IMR-90 (cell line): ENCODE measurements at regions not wholly inside any gene's neighbourhood (a gene's known extent, or its start where the extent isn't known, plus 50 kb on each side); places are given as distances from the start of the nearest gene placed in this dataset.

ENCODE experiments used
- ATAC-seq: fragments of 200-7000 bp; cut with Tn5 transposase; 2 replicates; pipeline ENCODE4 v1.9.1; 2020; ENCODE audit warnings: low read depth, mild to moderate bottlenecking, moderate library complexity
- BruUV-seq: library from RNA; stranded (reverse); fragments of 400-500 nt; replicated peaks from 2 replicates; lab custom pipeline; 2021; lab: Mats Ljungman, UMichigan
- CTCF ChIA-PET: fragments of 300-600 bp; formaldehyde crosslinking; extraction: SDS; loops from one replicate; lab custom pipeline; 2021; ENCODE audit warnings: antibody characterized with exemption; lab: Yijun Ruan, JAX
- POLR2A ChIA-PET: fragments of 300-600 bp; sonication (Branson Sonifier 250); formaldehyde crosslinking; loops from one replicate; lab custom pipeline; 2022; ENCODE audit warnings: antibody characterized with exemption; ENCODE audit not compliant: unreplicated experiment; lab: Charles Lee
- DNase-seq: peaks from one replicate; pipeline ENCODE4 v3.0.0; 2013
- H2AFZ ChIP-seq: replicated peaks from 2 replicates; pipeline ENCODE3; 2013; ENCODE audit warnings: low read length, mild to moderate bottlenecking; ENCODE audit not compliant: poor library complexity
- H2AK5ac ChIP-seq: 2 replicates; pipeline ENCODE4 v1.6.1; 2013; ENCODE audit warnings: low read depth, low read length, inconsistent platforms
- H2AK9ac ChIP-seq: replicated peaks from 2 replicates; pipeline ENCODE3; 2013; ENCODE audit warnings: mild to moderate bottlenecking, low read depth, low read length, moderate library complexity; ENCODE audit not compliant: poor library complexity
- H2BK120ac ChIP-seq: 2 replicates; pipeline ENCODE4 v1.6.1; 2013; ENCODE audit warnings: low read depth, low read length, inconsistent platforms
- H2BK15ac ChIP-seq: 3 replicates; pipeline ENCODE4 v1.6.1; 2013; ENCODE audit warnings: low read depth, low read length, inconsistent platforms
- H2BK20ac ChIP-seq: 2 replicates; pipeline ENCODE4 v1.6.1; 2013; ENCODE audit warnings: low read depth, mild to moderate bottlenecking, inconsistent platforms, low read length, moderate library complexity
- H2BK5ac ChIP-seq: 2 replicates; pipeline ENCODE4 v1.6.1; 2013; ENCODE audit warnings: mild to moderate bottlenecking, low read depth, low read length, inconsistent platforms; ENCODE audit not compliant: poor library complexity, severe bottlenecking
- H3K14ac ChIP-seq: replicated peaks from 2 replicates; pipeline ENCODE4 v1.6.1; 2013; ENCODE audit warnings: low read depth, low read length, inconsistent platforms
- H3K18ac ChIP-seq: 2 replicates; pipeline ENCODE4 v1.6.1; 2013; ENCODE audit warnings: low read depth, low read length, control low read depth
- H3K23ac ChIP-seq: 2 replicates; pipeline ENCODE4 v1.6.1; 2013; ENCODE audit warnings: low read depth, low read length, inconsistent platforms
- H3K27ac ChIP-seq: 2 replicates; pipeline ENCODE4 v1.5.1; 2013; ENCODE audit warnings: mild to moderate bottlenecking, control low read depth, low read length; ENCODE audit not compliant: insufficient read depth
- H3K27me3 ChIP-seq: 2 replicates; pipeline ENCODE4 v1.6.1; 2013; ENCODE audit warnings: low read length; ENCODE audit not compliant: control insufficient read depth, insufficient read depth
- H3K36me3 ChIP-seq: 2 replicates; pipeline ENCODE4 v1.6.1; 2013; ENCODE audit warnings: low read length, mixed read lengths; ENCODE audit not compliant: control insufficient read depth, insufficient read depth
- H3K4ac ChIP-seq: 2 replicates; pipeline ENCODE4 v1.6.1; 2013; ENCODE audit warnings: low read depth, low read length, inconsistent platforms
- H3K4me1 ChIP-seq: 2 replicates; pipeline ENCODE4 v1.6.1; 2013; ENCODE audit warnings: low read length, mixed read lengths; ENCODE audit not compliant: control insufficient read depth, insufficient read depth
- H3K4me2 ChIP-seq: 2 replicates; pipeline ENCODE4 v1.6.1; 2013; ENCODE audit warnings: low read depth, mild to moderate bottlenecking, control low read depth, low read length, moderate library complexity
- H3K4me3 ChIP-seq: 2 replicates; pipeline ENCODE4 v1.5.1; 2013; ENCODE audit warnings: low read depth, mild to moderate bottlenecking, control low read depth, low read length, moderate library complexity; ENCODE audit not compliant: insufficient read depth
- H3K56ac ChIP-seq: 2 replicates; pipeline ENCODE4 v1.6.1; 2013; ENCODE audit warnings: low read length, inconsistent platforms; ENCODE audit not compliant: insufficient read depth; ENCODE audit errors: extremely low read depth
- H3K79me1 ChIP-seq, 2 experiments: 2 replicates each; pipeline ENCODE4 v1.6.1; 2013; ENCODE audit warnings: low read length in 2 of 2, inconsistent platforms in 1 of 2, low read depth in 1 of 2
- H3K9ac ChIP-seq: 2 replicates; pipeline ENCODE4 v1.6.1; 2013; ENCODE audit warnings: low read depth, low read length, control low read depth
- H3K9me1 ChIP-seq: 2 replicates; pipeline ENCODE4 v1.6.1; 2013; ENCODE audit warnings: low read length, inconsistent platforms; ENCODE audit not compliant: insufficient read depth
- H3K9me3 ChIP-seq: 2 replicates; pipeline ENCODE4 v1.6.1; 2013; ENCODE audit warnings: low read length; ENCODE audit not compliant: control insufficient read depth, insufficient read depth
- H4K20me1 ChIP-seq: 2 replicates; pipeline ENCODE4 v1.6.1; 2013; ENCODE audit warnings: low read length, inconsistent platforms; ENCODE audit not compliant: insufficient read depth
- H4K5ac ChIP-seq: 2 replicates; pipeline ENCODE4 v1.6.1; 2013; ENCODE audit warnings: mild to moderate bottlenecking, low read depth, low read length, control low read depth
- H4K8ac ChIP-seq, 2 experiments: 2 replicates each; pipeline ENCODE4 v1.6.1; 2013; ENCODE audit warnings: low read depth in 2 of 2, low read length in 2 of 2, control low read depth in 1 of 2, inconsistent platforms in 1 of 2
- H4K91ac ChIP-seq: 2 replicates; pipeline ENCODE4 v1.6.1; 2013; ENCODE audit warnings: low read depth, low read length, inconsistent platforms; ENCODE audit not compliant: insufficient read depth
- CEBPB ChIP-seq: IDR thresholded peaks from 2 replicates; pipeline ENCODE4 v1.6.1; 2012; ENCODE audit warnings: low read depth, low read length, improper control_type of control experiment
- WGBS, 2 experiments: methylation state at CpG; one replicate each; pipeline versions ENCODE4 v1.1.5 to v1.1.7; 2013; ENCODE audit warnings: missing lambda C conversion rate in 2 of 2; ENCODE audit not compliant: insufficient read length in 1 of 2; ENCODE audit errors: extremely low coverage in 2 of 2; 5-methylcytosine and 5-hydroxymethylcytosine counted together
- dilution Hi-C: fragments of 300-500 bp; cut with HindIII; formaldehyde crosslinking; loops from one replicate; pipeline ENCODE4 v1.14.3; 2018; ENCODE audit warnings: low sequenced_read_pairs; ENCODE audit not compliant: unreplicated experiment
- in situ Hi-C: fragments of 300-500 bp; cut with MboI; formaldehyde crosslinking; loops from 3 replicates; pipeline ENCODE4 v1.14.3; 2019; ENCODE audit warnings: low sequenced_read_pairs, inconsistent platforms, mixed read lengths
- intact Hi-C: fragments of 100-400 bp; cut with micrococcal nuclease; formaldehyde crosslinking; loops from 2 replicates; pipeline ENCODE4 v1.10.0; 2022

DNA sequence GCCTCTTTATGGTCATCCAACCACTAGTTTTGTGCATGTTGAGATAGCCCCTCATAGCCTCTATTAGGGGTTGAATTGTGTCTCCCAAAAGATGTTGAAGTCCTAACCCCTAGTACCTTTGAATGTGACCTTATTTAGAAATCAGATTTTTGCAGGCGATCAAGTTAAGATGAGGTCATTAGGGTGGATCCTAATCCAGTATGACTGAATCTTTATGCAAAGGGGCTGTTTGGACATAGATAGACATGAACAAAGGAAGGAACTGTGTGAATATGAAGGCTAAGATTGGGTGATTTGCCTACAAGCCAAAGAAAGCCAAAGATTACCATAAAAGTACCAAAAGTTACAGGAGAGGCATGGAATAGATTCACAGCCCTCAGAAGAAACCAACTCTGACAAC is 209.6 kb downstream of the NUAK1 start:
- Histone ChIP-seq H3K4me2 (no peak overlapping the region), H3K36me3 (no peaks in the 10 kb centered on the region), H2AK5ac (no peak overlapping the region), H2AK9ac (no peak overlapping the region), H3K27me3 (no peaks in the 10 kb centered on the region), H3K9ac (no peak overlapping the region), H4K20me1 (no peaks in the 10 kb centered on the region), H3K27ac (no peak overlapping the region), H4K91ac (no peak overlapping the region), H3K9me1 (peaks cover 5% of the 10 kb centered on the region), H3K56ac (no peak overlapping the region), H3K18ac (no peak overlapping the region), H2BK20ac (0 out of 2 replicates have a peak overlapping the region, but pooled peaks have one; percentile 9), H2BK5ac (no peak overlapping the region), H2BK120ac (no peak overlapping the region), H3K23ac (no peak overlapping the region), H3K14ac (no peak overlapping the region), H3K4me3 (no peak overlapping the region), H2BK15ac (no peak overlapping the region), H3K4ac (no peak overlapping the region), H4K8ac (no peak overlapping the region), H3K9me3 (no peaks in the 10 kb centered on the region), H3K79me1 (0 out of 4 replicates have a peak, but pooled peaks cover 0 to 3% of the 10 kb centered on the region in 2 experiments), H4K5ac (no peak overlapping the region), H3K4me1 (peaks cover 5% of the 10 kb centered on the region), H2AFZ (no peak overlapping the region)
- no TSS peak for BruUV-seq
- ATAC-seq (no peak), DNase-seq (no peak)
- intact Hi-C loops (no loop called here), in situ Hi-C loops (no loop called here), dilution Hi-C loops (no loop called here)
- CTCF ChIA-PET: interaction anchor here (0.6 kb wide), 1 partner anchor 210 kb away, joined by 4 read pairs; no protein-coding TSS in a partner anchor
- no peak for TF ChIP-seq CEBPB
- POLR2A ChIA-PET: no interaction called here
- no CpG with 5 or more reads among the region's 1 CpG for WGBS, 2 experiments
